Neutrophil (primary cell): ENCODE measurements at regions not wholly inside any gene's neighbourhood (a gene's known extent, or its start where the extent isn't known, plus 50 kb on each side); places are given as distances from the start of the nearest gene placed in this dataset.

ENCODE experiments used
- H3K27ac ChIP-seq: fragments of 200-600 bp; sonication (generic); 2 replicates; pipeline ENCODE4 v1.5.1; 2016; ENCODE audit warnings: mild to moderate bottlenecking, moderate library complexity
- H3K27me3 ChIP-seq: fragments of 200-600 bp; sonication (generic); 2 replicates; pipeline ENCODE4 v1.6.0; 2016; ENCODE audit warnings: mild to moderate bottlenecking
- H3K36me3 ChIP-seq: fragments of 200-600 bp; sonication (generic); 2 replicates; pipeline ENCODE4 v1.5.1; 2017
- H3K4me1 ChIP-seq, 2 experiments: fragments of 200-600 bp in 1 of 2; sonication (generic) in 1 of 2; 1 replicate in 1 of 2; 2 replicates in 1 of 2; pipeline versions ENCODE4 v1.5.1 to v1.6.1; 2013 to 2016; ENCODE audit warnings: low read depth in 1 of 2, low read length in 1 of 2, mild to moderate bottlenecking in 1 of 2, moderate library complexity in 1 of 2; ENCODE audit not compliant: control insufficient read depth in 1 of 2, insufficient read depth in 1 of 2
- H3K4me3 ChIP-seq, 2 experiments: fragments of 200-600 bp in 1 of 2; sonication (generic) in 1 of 2; 1 replicate in 1 of 2; 2 replicates in 1 of 2; pipeline ENCODE4 v1.5.1; 2013 to 2016; ENCODE audit warnings: low read depth in 1 of 2, low read length in 1 of 2, mild to moderate bottlenecking in 1 of 2, moderate library complexity in 1 of 2
- H3K9me3 ChIP-seq: fragments of 200-600 bp; sonication (generic); 2 replicates; pipeline ENCODE4 v1.5.1; 2016
- TF ChIP-seq, protein P1 (sequence below): fragments of 200-600 bp; sonication (generic); IDR thresholded peaks from 2 replicates; pipeline ENCODE4 v1.5.1; 2016; ENCODE audit warnings: antibody characterized with exemption

DNA sequence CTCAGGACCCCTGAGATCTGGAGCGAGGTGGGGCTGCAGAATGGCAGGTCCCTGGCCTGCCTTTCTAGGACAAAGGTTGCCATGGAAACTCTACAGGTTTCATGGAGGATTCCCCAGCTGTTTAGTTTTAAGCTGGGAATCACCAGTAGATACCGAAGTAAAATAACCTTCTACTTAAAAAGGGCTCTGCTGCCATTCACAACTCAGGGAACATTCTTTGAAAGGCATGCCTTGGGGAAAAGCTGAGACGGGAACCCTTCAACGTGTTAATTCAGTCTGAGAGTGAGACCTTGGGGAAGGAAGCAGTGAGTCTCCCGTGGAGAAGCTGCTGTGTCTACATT is 493.3 kb downstream of the BRD1 start:
- H3K27me3 ChIP-seq, result peaks cover 10% of the 10 kb centered on the region
- H3K9me3 ChIP-seq, result no peaks in the 10 kb centered on the region
- H3K4me3 ChIP-seq, result no peak overlapping the region
- no peaks in the 10 kb centered on the region for H3K4me1 ChIP-seq
- no peak overlapping the region for H3K27ac ChIP-seq
- H3K36me3 ChIP-seq, result no peaks in the 10 kb centered on the region
- TF ChIP-seq, protein P1, sequence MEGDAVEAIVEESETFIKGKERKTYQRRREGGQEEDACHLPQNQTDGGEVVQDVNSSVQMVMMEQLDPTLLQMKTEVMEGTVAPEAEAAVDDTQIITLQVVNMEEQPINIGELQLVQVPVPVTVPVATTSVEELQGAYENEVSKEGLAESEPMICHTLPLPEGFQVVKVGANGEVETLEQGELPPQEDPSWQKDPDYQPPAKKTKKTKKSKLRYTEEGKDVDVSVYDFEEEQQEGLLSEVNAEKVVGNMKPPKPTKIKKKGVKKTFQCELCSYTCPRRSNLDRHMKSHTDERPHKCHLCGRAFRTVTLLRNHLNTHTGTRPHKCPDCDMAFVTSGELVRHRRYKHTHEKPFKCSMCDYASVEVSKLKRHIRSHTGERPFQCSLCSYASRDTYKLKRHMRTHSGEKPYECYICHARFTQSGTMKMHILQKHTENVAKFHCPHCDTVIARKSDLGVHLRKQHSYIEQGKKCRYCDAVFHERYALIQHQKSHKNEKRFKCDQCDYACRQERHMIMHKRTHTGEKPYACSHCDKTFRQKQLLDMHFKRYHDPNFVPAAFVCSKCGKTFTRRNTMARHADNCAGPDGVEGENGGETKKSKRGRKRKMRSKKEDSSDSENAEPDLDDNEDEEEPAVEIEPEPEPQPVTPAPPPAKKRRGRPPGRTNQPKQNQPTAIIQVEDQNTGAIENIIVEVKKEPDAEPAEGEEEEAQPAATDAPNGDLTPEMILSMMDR, result no peak

DNA sequence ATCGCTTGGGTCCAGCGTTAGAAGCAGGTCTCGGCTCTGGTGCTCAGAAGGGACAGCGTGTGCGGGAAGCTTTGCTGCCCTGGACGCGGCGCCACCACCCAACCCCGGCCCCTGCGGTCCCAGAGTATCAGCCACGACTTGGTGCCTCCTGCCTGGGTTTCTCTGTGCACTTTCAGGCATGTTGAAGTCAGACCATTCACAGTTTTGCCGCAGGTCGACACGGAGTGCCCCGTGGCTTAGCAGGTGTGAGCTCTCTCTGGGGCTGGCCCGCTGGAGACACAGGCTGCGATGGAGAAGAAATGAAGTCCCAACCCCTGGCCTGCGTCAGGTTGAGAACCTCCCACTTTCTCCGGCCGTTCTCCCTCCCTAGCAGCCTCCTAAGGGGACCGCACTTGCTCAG is 494.5 kb downstream of the BRD1 start:
- H3K4me1 ChIP-seq, result no peaks in the 10 kb centered on the region
- no peaks in the 10 kb centered on the region for H3K9me3 ChIP-seq
- H3K27me3 ChIP-seq, result no peaks in the 10 kb centered on the region
- no peaks in the 10 kb centered on the region for H3K36me3 ChIP-seq
- TF ChIP-seq, protein P1, result no peak
- no peak overlapping the region for H3K27ac ChIP-seq
- H3K4me3 ChIP-seq, result no peak overlapping the region

DNA sequence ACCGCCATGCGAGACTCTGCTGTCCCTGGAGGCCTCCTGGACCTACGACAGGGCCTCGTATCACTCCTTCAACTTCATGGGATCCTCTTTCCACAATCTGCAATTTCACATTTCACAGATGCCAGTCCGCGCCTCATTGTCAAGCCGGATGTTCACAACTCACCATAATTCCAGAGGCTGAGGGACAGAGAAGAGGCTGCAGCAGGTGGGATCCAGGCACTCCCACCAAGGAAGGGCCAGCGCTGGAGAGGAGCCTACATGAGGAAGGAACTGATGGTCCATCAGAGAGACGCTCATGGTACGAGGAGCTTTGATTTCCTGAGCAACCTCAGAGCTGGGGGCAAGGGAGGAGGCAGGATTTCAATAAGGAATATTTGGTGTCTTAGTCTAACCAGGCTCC is 495.0 kb downstream of the BRD1 start:
- no peaks in the 10 kb centered on the region for H3K27me3 ChIP-seq
- TF ChIP-seq, protein P1, result no peak
- no peak overlapping the region for H3K4me3 ChIP-seq
- H3K4me1 ChIP-seq, result no peaks in the 10 kb centered on the region
- no peaks in the 10 kb centered on the region for H3K9me3 ChIP-seq
- no peak overlapping the region for H3K27ac ChIP-seq
- no peaks in the 10 kb centered on the region for H3K36me3 ChIP-seq

DNA sequence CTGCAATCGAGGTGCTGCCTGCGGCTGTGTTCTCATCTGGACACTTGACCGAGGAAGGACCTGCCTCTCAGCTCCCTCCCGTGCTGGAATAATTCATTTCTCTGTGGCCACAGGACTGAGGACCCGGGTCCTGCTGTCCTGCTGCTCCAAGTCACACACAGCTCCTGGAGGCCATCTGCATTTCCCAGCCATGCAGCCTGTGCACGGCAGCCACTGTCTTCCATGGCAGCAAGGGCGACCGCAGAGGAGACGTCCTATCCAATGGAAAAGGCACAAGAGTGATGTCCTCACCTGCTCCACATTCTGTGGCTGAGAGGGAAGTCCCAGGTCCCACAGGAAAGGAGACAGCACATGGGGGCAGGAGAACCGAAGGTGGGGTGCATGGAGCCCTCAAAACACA is 495.8 kb downstream of the BRD1 start:
- H3K27ac ChIP-seq, result no peak overlapping the region
- no peaks in the 10 kb centered on the region for H3K9me3 ChIP-seq
- no peak overlapping the region for H3K4me3 ChIP-seq
- TF ChIP-seq, protein P1, result no peak
- H3K36me3 ChIP-seq, result no peaks in the 10 kb centered on the region
- H3K4me1 ChIP-seq, result no peaks in the 10 kb centered on the region
- no peaks in the 10 kb centered on the region for H3K27me3 ChIP-seq

DNA sequence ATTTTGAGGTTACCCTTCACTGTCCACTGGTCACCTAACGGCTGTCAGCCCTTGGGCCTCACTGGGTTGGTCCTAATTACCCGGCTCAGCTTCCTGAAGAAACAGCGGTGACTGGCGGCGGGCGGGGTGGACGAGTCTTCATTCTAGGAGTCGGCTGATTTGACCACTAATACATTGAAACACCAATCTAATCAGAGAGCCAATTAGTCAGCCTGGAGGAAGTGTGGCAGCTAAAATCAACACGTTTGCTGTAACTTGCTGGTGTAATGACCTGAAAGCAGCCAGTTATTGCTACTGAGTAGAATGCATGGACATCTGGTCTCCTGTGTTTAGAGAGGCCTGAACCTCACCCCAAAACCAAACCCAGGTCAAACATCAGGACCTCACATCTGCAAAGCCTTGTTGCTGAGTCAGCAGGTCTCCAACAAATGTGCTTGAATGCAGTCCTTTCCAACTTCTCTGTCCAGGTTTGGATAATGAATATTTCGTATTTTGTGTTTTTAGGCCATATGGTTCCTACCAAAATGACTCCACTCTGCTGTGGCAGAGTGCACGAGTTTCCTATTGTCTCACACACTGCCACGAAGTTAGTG is 496.4 kb downstream of the BRD1 start:
- no peaks in the 10 kb centered on the region for H3K9me3 ChIP-seq
- H3K4me3 ChIP-seq, result no peak overlapping the region
- no peaks in the 10 kb centered on the region for H3K36me3 ChIP-seq
- H3K4me1 ChIP-seq, result no peaks in the 10 kb centered on the region
- H3K27ac ChIP-seq, result no peak overlapping the region
- TF ChIP-seq, protein P1, result no peak
- H3K27me3 ChIP-seq, result no peaks in the 10 kb centered on the region
